HG03139 (cell line): ENCODE measurements at regions not wholly inside any gene's neighbourhood (a gene's known extent, or its start where the extent isn't known, plus 50 kb on each side); places are given as distances from the start of the nearest gene placed in this dataset.
"Not testable (repeated sequence)": the region's sequence is repeated elsewhere in the genome, so short reads cannot be mapped to it uniquely, and the experiment has no call there.

Source experiments
- ATAC-seq: cut with Tn5 transposase; IDR thresholded peaks from one replicate; pipeline ENCODE4 v1.9.1; 2021; ENCODE audit not compliant: unreplicated experiment

DNA sequence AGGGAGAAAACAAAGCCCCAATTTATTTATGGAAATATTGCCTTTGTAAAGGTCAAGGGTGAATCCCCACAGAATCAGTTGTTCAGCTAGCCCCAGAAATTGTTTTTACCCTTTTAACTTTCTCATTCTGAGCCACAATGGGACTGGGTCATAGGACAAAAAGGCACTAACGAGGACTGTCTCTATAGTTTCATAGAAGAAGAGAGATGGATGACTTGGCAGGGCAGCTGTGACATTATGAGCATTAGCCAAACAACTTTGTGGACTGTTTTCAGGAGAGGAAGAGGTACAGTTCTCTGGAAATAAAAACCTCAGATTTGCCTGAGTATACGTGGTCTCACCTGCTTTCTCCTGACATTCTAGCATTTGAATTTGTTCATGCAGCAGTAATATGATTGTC, 1155.8 kb upstream of the CHAC2 start:
- no peak for ATAC-seq

DNA sequence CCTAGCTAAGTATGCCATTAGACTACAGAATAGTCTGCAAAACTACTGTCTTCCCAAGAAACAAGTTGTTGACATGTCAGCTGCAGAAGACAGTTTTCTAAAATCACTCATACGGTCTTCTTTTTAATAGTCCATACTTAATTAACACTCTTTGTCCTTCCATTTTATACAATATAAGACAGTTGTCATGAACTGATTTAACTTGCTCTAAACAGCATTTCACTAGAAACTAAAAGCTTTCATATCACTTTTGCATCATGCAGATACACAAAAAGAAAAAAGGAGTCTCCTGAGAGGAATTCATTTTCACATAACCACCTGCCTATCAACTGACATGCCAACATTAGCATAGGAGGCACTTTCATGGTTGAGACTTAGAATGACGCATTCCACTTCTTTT, 1159.6 kb upstream of the CHAC2 start:
- no peak for ATAC-seq

DNA sequence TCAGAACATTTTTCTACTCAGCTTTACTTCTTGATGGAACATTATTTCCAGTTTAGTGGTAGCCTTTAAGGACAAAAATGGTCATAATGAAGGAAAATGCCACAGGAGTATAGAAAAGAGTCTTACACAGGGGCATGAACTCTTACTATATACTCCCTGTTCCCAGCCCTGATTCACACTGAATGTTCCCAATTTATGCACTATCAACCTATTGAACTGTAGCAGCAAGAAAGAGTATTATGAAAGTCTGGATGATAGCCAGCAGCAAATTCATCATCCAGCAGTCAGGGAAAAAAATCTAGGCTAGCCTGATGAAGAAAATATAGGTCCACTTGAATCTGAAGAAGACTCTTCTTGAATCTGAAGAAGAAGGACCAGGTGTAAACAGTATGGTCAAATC, 1170.3 kb upstream of the CHAC2 start:
- ATAC-seq: no peak

DNA sequence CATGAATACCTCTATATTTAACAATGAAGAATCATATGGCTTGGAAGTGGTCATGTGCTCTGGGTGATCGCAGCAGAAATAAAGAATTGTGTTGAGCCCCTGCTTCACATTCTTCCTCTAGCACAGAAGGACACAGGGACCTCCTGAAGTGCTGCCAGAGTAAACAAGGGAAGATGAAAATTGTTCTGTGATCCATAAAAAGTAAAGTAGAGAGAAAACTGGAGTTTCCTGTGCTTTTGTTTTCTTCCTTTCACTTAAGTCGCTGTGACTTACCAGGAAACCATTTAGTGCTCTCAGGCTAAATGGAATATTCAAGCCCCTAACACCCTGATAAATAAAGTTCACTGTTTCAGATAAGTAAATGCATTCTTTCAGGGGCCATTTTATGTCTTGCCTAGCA, 1173.6 kb upstream of the CHAC2 start:
- ATAC-seq: no peak

DNA sequence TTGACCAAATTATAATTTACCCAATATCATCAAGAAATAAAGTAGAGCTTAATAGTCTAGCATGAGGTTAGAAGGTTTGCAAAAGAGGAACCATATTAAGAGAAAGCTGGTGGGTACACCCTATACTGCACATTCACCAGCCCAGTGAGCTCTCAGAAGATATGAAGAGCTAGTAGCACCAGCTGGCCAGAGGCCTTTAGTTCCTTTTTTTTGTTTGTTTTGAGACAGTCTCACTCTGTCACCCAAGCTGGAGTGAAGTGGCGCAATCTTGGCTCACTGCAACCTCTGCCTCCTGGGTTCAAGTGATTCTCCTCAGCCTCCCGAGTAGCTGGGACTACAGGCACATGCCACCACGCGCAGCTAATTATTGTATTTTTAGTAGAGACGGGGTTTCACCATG, 1183.5 kb upstream of the CHAC2 start:
- ATAC-seq: not testable (repeated sequence)

DNA sequence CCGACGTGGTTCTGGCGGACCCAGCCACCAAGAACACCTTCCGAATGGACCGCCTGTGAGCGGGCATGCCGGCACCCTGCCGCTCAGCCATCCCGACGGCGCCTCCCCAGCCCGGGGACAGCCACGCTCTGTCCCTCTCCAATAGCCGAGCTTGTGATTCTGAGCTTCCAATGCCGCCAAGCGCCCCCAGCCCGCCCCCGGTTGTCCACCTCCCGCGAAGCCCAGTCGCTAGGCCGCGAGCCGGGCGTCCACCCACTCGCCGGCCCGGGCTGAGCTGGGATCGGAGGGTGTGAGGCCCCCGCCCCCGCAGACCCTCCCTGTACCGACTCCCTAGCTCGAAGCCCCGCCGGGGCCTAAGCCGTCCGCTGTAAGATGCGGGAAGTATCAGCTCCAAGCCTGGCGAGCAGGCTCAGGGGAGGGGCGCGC, 1195.1 kb upstream of the CHAC2 start:
- ATAC-seq: no peak

DNA sequence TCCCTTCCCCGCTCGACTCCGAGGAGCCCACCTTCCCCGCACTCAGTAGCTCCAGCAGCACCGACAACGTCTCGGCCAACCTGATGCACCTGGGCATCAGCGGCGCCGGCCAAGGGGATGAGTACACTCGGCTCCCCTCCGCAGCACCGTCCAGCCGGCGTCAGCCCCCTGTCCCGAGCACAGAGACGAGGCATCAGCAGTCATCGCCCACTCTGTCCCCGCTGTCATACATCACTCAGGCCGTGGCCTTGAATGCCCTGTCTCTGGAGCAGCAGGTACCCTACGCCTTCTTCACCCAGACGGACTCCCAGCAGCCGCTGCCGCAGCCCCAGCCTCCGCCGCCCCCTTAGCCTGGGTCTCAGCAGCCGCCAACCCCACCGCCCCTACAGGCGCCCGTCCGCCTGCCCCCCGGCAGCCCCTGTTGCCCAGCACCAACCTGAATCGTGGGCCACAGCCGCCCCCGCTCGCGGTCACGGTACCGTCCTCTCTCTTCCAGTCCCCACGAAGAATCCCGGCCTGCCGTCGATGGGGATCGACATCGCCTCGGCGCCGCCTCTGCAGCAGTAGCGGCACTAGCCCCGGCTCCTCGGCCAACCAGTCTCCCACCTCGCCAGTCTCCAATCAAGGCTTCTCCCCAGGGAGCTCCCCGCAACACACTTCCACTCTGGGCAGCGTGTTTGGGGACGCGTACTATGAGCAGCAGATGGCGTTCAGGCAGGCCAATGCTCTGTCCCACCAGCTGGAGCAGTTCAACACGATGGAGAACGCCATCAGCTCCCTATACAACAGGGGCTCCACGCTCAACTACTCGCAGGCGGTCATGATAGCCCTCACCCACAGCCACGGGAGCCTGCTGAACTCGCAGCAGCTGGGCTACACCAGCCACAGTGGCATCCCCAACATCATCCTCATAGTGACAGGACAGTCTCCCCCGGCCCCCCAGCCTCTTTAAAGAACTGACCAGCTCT, 1195.9 kb upstream of the CHAC2 start:
- ATAC-seq: no peak

DNA sequence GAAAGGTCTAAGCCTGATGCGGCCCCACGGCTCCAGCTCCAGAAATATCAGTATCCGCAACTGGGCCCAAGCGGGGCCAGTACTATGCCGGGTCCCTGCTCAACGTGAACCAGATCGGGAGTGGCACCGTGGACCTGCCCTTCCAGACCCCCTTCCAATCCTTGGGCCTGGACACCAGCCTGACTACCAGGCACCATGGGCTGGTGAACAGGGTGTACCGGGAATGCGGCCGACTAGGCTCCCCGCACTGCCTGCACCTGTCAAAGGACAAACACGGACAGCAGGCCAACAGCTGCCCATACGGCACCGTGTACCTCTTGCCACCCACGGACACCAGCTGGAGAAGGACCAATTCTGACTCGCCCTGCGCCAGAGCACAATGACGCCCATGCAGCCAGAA, 1196.9 kb upstream of the CHAC2 start:
- no peak for ATAC-seq

DNA sequence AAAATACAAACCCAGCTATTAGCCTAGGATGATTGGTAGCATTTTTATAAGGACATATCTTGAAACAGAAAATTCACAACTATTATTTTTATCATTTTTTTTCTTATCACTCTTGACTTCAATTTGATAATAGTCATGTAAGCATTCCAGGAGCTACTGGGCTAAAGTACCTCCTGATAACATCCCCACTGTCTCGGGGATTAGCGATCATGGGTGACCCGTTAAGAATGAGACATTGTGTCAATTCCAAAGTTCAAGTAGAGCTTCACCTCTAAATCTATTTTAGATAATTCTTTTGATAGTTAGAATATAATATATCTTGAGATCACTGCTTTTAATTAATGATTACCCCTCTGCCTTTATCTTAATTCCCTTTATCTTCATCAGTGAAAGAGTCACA, 1204.5 kb upstream of the CHAC2 start:
- ATAC-seq: no peak

DNA sequence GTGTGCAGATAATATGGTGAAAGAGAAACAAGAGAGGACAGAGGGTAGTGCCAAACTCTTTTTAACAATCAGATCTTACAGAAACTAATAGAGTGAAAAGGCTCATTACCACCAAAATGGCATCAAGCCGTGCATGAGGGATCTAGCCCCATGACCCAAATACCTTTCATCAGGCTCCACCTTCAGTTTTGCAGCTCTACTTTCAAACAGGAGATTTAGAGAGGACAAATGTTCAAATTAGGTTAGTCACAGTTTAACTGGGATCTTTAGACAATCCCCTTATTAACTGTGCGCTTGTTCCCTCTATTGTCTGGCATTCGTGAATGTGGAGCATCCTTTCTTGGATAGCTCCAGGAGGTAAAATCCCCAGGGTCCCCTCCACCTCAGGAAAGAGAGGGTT, 1209.3 kb upstream of the CHAC2 start:
- no peak for ATAC-seq

DNA sequence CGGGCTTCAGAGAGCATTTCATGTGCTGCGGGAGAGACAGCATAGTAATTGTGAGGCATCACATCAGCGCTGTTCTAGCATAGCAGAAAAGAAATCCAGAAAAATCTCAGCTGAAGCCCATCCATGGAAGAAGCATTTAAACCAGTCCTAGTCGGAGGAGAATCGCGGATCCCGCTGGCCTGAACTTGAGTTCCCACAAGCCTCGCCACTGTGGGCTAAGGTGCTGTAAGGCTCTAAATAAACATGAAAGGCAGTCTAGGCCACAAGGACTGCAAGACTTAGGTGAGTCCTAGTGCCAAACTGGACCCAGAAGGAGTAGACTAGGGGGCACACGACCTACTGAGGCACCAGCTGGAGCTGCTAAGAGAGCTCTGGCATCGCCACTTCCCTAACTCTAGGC, 1225.3 kb upstream of the CHAC2 start:
- no peak for ATAC-seq

DNA sequence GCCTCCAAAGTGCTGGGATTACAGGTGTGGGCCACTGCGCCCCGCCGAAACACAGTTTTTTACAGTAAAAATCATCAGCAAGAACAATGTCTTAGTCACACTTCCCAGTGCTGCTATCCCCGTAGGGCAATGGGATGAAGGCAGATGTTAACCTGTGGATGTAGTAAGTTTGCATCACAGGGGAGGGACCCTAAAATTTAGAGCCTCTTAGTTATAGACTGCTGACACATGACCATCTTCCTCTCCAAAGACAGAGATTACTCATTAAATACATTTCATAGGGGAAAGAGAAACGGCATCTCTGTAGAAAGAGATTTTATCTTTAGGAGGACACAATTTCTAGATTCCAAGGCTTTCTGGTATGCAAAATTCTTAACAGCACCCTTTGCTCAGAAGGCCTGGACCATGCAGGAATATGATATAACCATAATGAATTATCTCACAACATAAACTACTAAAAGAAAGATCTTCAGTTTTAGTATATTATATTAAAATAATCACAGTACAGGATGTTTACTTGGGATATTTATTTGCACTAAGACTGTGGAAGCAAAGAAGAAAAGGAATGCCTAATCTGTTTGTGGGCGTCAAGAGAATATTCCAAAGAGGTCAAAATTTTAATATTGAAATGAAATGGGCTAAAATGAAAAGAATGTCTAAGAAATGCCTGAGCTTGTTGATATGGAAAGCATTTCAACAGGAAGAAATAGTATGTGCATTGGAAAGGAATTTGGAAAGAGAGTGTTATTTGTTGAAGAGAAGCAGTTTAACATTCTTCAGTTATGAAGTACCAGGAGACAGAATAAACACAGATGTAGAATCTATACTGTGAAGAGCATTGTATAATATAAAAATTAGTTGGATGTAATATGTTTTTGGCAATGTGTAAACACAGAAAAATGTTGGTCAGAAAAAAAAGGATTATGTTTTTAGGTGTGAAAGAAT, 1228.3 kb upstream of the CHAC2 start:
- ATAC-seq: no peak

DNA sequence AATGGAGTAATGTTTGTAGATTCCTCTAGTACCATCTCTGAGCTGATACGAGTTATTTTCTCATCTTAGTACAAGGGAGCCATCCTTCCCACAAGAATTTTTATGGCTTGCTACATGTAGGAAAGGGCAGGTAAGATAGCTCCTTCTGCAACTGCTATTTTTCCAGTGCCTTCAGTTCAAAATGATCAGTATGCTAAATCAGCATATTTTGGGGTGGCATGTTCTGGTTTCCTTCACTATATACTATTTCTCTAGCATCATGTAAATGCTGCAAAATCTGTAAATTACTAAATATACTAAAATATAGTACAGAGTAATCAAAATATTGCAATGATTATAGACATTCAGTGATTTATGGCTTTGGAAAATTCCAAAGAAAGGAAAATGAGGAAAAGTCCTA, 1230.0 kb upstream of the CHAC2 start:
- no peak for ATAC-seq

DNA sequence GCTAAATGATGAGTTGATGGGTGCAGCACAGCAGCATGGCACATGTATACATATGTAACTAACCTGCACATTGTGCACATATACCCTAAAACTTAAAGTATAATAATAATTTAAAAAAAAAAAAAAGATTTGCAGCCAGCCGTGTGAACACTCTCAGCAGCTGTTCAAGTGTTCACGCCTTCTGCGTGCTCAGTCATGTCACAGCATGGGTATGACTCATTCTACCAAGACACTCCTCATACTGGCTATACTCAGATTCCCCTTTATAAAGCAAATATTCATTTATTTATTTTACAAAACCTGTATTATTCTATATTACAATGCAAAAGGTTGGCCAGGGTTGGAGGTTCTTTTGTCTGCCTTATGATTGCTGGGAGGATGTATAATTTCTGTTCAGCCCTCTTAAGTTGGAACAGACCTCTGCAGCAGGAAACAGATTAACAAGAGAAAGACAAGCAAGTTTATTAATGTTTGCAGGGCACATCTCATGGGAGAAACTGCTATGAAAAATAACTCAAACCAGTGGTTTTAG, 1230.6 kb upstream of the CHAC2 start:
- ATAC-seq: no peak

DNA sequence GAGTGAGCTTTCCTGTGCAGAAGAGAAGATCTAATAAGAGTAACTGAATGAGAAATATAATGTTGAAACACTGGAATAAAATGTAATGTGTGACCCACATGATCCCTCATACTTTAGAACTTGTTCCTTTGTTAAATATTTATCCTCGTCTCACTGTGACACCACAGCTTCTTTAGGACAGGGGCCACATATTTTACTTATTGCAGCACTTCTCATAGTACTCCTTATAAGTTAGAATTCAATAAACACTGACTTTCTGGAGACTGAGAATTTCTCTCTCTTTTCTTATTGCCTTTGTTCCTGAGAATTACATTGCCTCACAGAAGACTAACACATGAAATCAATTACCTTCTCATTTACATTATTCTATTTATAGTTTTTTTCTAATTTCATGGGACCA, 1234.6 kb upstream of the CHAC2 start:
- no peak for ATAC-seq

DNA sequence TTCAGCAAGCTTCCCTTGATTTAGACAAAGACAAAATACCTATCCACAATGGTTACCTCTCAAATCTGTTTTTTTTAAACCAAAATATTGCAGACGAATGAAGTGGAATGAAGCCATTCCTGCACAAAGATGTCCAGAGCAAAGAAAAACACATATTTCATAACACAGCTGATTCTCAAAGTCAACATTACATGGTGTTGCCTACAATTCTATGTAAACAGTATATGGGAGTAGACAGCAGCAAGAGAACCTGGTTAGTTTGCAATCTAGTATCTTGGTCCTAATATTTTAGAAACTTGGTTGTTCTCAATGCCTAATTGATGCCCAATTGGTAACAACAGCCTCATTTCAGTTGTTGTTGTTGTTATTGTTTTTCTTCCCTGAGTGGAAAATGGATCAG, 1240.9 kb upstream of the CHAC2 start:
- ATAC-seq: no peak

DNA sequence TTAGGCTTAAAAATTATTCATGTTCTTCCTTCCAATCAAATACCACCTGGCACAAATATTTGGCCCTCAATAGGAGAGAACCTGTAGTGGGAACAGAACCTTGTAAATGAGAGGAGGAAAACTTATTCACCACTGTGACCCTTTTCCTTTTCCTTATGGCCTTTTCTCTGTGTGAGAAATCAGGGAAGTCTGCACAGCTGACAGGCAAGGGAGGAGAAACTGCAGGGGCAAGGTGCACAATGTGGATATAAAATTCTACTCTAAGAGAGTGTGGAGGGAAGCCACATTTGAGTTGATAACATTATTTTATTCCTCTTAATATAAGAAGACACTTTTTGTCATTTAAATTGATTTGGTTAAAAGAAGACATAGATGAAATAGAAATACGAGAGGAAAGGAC, 1247.0 kb upstream of the CHAC2 start:
- ATAC-seq: no peak

DNA sequence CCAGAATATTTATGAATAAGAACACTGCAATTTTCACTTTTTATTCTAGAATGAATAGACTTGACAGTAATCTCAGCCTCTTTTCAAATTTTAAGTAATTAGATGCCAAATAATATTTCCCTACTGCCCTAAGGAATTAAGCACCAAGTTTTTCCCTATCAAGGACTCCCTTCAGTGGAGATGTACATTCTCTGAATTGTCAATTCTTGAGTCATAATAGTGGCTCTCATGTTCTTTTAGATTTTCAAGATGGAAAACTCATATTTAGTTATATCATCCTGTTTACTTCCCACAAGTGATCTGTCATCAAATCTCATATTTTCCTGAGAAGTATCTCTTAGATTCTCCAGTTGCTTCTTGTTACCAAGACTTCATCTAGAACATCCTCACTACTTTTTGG, 1248.9 kb upstream of the CHAC2 start:
- ATAC-seq: no peak

DNA sequence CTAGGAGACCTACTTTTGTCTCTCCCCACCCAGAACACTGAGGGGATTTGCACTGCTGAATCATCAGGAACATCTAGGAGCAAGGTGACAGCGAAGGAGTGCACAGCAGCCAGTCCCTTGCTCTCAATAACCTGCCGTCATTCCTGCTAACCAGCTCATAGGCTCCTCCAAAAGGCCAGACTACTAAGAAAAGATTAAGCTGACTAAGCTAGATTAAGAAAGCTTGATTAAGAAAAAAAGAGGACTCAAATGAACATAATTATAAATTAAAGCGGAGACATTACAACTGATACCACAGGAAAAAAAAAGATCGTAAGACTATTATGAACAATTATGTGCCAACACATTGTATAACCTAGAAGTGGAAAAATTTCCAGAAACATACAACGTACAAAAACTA, 1254.8 kb upstream of the CHAC2 start:
- no peak for ATAC-seq

DNA sequence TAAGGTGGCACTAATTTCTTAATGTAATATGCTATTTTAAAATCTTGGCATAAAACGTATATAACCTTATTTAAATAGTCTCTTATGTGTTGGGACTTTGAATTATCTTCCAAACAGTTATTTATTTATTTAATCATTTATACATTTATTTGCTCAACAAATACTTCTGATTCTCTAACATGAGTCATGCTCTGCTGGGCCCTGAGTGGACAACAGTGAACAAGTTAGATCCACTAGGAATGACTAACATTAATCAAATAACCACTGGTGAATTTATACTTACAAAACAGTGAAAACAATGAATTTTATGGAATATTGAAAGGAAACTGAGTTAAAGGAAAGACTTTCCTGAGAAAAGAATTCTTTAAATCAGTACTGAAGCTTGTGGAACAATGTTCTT, 1257.2 kb upstream of the CHAC2 start:
- no peak for ATAC-seq

DNA sequence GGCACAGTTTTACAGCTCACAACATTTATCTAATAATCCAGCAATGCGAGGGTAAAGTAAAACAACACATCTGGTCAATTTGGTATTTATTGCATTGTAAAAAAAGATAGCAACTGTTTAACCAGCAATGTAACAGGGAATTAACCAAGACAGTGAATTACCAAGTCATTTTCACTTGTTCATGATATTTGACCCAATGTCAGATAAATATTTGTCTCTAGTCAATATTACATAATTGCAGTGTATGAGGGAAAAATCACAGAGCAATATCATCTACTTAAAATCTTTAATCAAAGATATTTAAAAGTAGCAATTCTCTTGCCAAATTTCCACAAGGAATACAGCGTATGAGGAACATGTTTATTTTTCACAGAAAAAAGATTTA, 1265.1 kb upstream of the CHAC2 start:
- no peak for ATAC-seq
